ENCODE measurements at regions not wholly inside any gene's neighbourhood (a gene's known extent, or its start where the extent isn't known, plus 50 kb on each side); places are given as distances from the start of the nearest gene placed in this dataset.

GRCh38 chr5:67827541-67827940, 388.0 kb upstream of the PIK3R1 start:
- Histone ChIP-seq H3K79me2 (ENCODE audit: insufficient read depth, low read length) (no peaks in the 10 kb centered on the region), H3K27ac (ENCODE audit: low read depth, low read length) (no peak overlapping the region), H2AFZ (ENCODE audit: low read depth, low read length, severe bottlenecking) (no peak overlapping the region), H3K9ac (ENCODE audit: low read length) (no peak overlapping the region), H3K9me2 (replicated peaks; ENCODE audit: insufficient read depth, low read length) (no peaks in the 10 kb centered on the region), H3K9me3 (ENCODE audit: insufficient read depth, low read length) (no peaks in the 10 kb centered on the region), H4K20me1 (ENCODE audit: low read depth, low read length) (no peaks in the 10 kb centered on the region), H3K4me3 (ENCODE audit: insufficient read depth, low read length, poor library complexity, severe bottlenecking) (no peak overlapping the region), H3K27me3 (ENCODE audit: low read length) (no peaks in the 10 kb centered on the region), H3F3A (ENCODE audit: insufficient read depth) (no peaks in the 10 kb centered on the region), H3K36me3 (ENCODE audit: low read length) (no peaks in the 10 kb centered on the region), H3K4me2 (ENCODE audit: low read depth, low read length, poor library complexity, severe bottlenecking) (no peak overlapping the region)
- no peak for TF ChIP-seq EZH2phosphoT487 (conservative IDR thresholded peaks at IDR 0.05; ENCODE audit: low read length)
- no peak for TF ChIP-seq CTCF (IDR thresholded peaks at IDR 0.05; ENCODE audit: insufficient read depth, low read length, poor library complexity, severe bottlenecking)

- Histone ChIP-seq H4K20me1 (ENCODE audit: low read depth, low read length) (no peaks in the 10 kb centered on the region), H3K9ac (ENCODE audit: low read length) (no peak overlapping the region), H3K27ac (ENCODE audit: low read depth, low read length) (no peak overlapping the region), H2AFZ (ENCODE audit: low read depth, low read length, severe bottlenecking) (no peak overlapping the region), H3K27me3 (ENCODE audit: low read length) (no peaks in the 10 kb centered on the region), H3K36me3 (ENCODE audit: low read length) (no peaks in the 10 kb centered on the region), H3K4me3 (ENCODE audit: insufficient read depth, low read length, poor library complexity, severe bottlenecking) (no peak overlapping the region), H3F3A (ENCODE audit: insufficient read depth) (no peaks in the 10 kb centered on the region), H3K79me2 (ENCODE audit: insufficient read depth, low read length) (no peaks in the 10 kb centered on the region), H3K4me2 (ENCODE audit: low read depth, low read length, poor library complexity, severe bottlenecking) (no peak overlapping the region), H3K9me3 (ENCODE audit: insufficient read depth, low read length) (no peaks in the 10 kb centered on the region), H3K9me2 (replicated peaks; ENCODE audit: insufficient read depth, low read length) (no peaks in the 10 kb centered on the region)
- TF ChIP-seq EZH2phosphoT487 (conservative IDR thresholded peaks at IDR 0.05; ENCODE audit: low read length) (no peak), CTCF (IDR thresholded peaks at IDR 0.05; ENCODE audit: insufficient read depth, low read length, poor library complexity, severe bottlenecking) (no peak)
These were observed 390.7 kb upstream of the PIK3R1 start for GRCh38 chr5:67824852-67825251.

GRCh38 chr5:67817652-67818051, 397.9 kb upstream of the PIK3R1 start:
- Histone ChIP-seq H3F3A (ENCODE audit: insufficient read depth) (no peaks in the 10 kb centered on the region), H3K27me3 (ENCODE audit: low read length) (no peaks in the 10 kb centered on the region), H3K9ac (ENCODE audit: low read length) (no peak overlapping the region), H2AFZ (ENCODE audit: low read depth, low read length, severe bottlenecking) (no peak overlapping the region), H3K36me3 (ENCODE audit: low read length) (no peaks in the 10 kb centered on the region), H3K9me3 (ENCODE audit: insufficient read depth, low read length) (no peaks in the 10 kb centered on the region), H3K9me2 (replicated peaks; ENCODE audit: insufficient read depth, low read length) (no peaks in the 10 kb centered on the region; the same call in 1 of the 2 replicates), H3K4me2 (ENCODE audit: low read depth, low read length, poor library complexity, severe bottlenecking) (no peak overlapping the region), H3K79me2 (ENCODE audit: insufficient read depth, low read length) (no peaks in the 10 kb centered on the region), H4K20me1 (ENCODE audit: low read depth, low read length) (no peaks in the 10 kb centered on the region), H3K4me3 (ENCODE audit: insufficient read depth, low read length, poor library complexity, severe bottlenecking) (no peak overlapping the region), H3K27ac (ENCODE audit: low read depth, low read length) (no peak overlapping the region)
- no peak for TF ChIP-seq EZH2phosphoT487 (conservative IDR thresholded peaks at IDR 0.05; ENCODE audit: low read length)
- TF ChIP-seq CTCF (IDR thresholded peaks at IDR 0.05; ENCODE audit: insufficient read depth, low read length, poor library complexity, severe bottlenecking), result no peak
